PC-9 (cell line): ENCODE measurements at regions not wholly inside any gene's neighbourhood (a gene's known extent, or its start where the extent isn't known, plus 50 kb on each side); places are given as distances from the start of the nearest gene placed in this dataset.

Experiments used
- BruUV-seq: library from RNA; stranded (reverse); fragments of 400-500 nt; replicated peaks from 2 replicates; lab custom pipeline; 2021; lab: Mats Ljungman, UMichigan
- CTCF ChIA-PET: fragments of 300-600 bp; sonication (Branson Sonifier 250); formaldehyde crosslinking; loops from one replicate; lab custom pipeline; 2022; ENCODE audit warnings: antibody characterized with exemption; lab: Charles Lee
- POLR2A ChIA-PET: fragments of 300-600 bp; sonication (Branson Sonifier 250); formaldehyde crosslinking; loops from one replicate; lab custom pipeline; 2022; ENCODE audit warnings: antibody characterized with exemption; ENCODE audit not compliant: unreplicated experiment; lab: Charles Lee
- DNase-seq, 2 experiments: peaks; one replicate each; pipeline versions ENCODE4 v3.0.0 to v3.0.0-alpha.2; 2015 to 2022; ENCODE audit warnings: mixed read lengths in 1 of 2
- H2AFZ ChIP-seq: fragments of 200-600 bp; sonication (generic); 2 replicates; pipeline ENCODE4 v1.8.1; 2017; ENCODE audit warnings: antibody characterized with exemption
- H3F3A ChIP-seq: fragments of 200-600 bp; sonication (generic); 2 replicates; pipeline ENCODE4 v1.8.1; 2017; ENCODE audit warnings: antibody characterized with exemption, mild to moderate bottlenecking, low read depth; ENCODE audit not compliant: insufficient read depth
- H3K27ac ChIP-seq: fragments of 200-600 bp; sonication (generic); 2 replicates; pipeline ENCODE4 v1.6.1; 2016; ENCODE audit warnings: mixed run types
- H3K27me3 ChIP-seq: fragments of 200-600 bp; sonication (generic); 2 replicates; pipeline ENCODE4 v1.6.1; 2016; ENCODE audit warnings: low read depth, mixed run types; ENCODE audit not compliant: insufficient read depth
- H3K36me3 ChIP-seq: fragments of 200-600 bp; sonication (generic); 2 replicates; pipeline ENCODE4 v1.6.1; 2016; ENCODE audit warnings: low read depth, mixed run types
- H3K4me1 ChIP-seq: fragments of 200-600 bp; sonication (generic); replicated peaks from 2 replicates; pipeline ENCODE4 v1.6.1; 2016; ENCODE audit warnings: mixed run types; ENCODE audit not compliant: insufficient read depth
- H3K4me2 ChIP-seq: fragments of 200-600 bp; sonication (generic); 2 replicates; pipeline ENCODE4 v1.6.1; 2017; ENCODE audit warnings: mixed run types
- H3K4me3 ChIP-seq: fragments of 200-600 bp; sonication (generic); 2 replicates; pipeline ENCODE4 v1.6.1; 2016; ENCODE audit warnings: mixed run types
- H3K79me2 ChIP-seq: fragments of 200-600 bp; sonication (generic); 2 replicates; pipeline ENCODE4 v1.6.1; 2017; ENCODE audit warnings: low read depth, mixed run types
- H3K9me2 ChIP-seq: fragments of 200-600 bp; sonication (generic); 2 replicates; pipeline ENCODE4 v1.8.1; 2017; ENCODE audit warnings: mild to moderate bottlenecking; ENCODE audit not compliant: insufficient read depth
- H3K9me3 ChIP-seq: fragments of 200-600 bp; sonication (generic); 2 replicates; pipeline ENCODE4 v1.8.1; 2016; ENCODE audit warnings: low read depth; ENCODE audit not compliant: insufficient read depth
- H4K20me1 ChIP-seq: fragments of 200-600 bp; sonication (generic); 2 replicates; pipeline ENCODE4 v1.8.1; 2017; ENCODE audit not compliant: insufficient read depth
- CTCF ChIP-seq: fragments of 200-600 bp; sonication (generic); conservative IDR thresholded peaks from 2 replicates; pipeline ENCODE4 v1.6.1; 2017; ENCODE audit warnings: mixed run types, antibody characterized with exemption, mild to moderate bottlenecking, moderate library complexity
- EZH2 ChIP-seq: fragments of 200-600 bp; sonication (generic); IDR thresholded peaks from 2 replicates; pipeline ENCODE4 v1.8.0; 2017; ENCODE audit warnings: antibody characterized with exemption, low read depth
- intact Hi-C: fragments of 100-400 bp; cut with micrococcal nuclease; formaldehyde crosslinking; loops from one replicate; pipeline ENCODE4 v1.10.0; 2022; ENCODE audit not compliant: unreplicated experiment

GRCh38 chr11:82631722-82632630 lies 101.7 kb downstream of the FAM181B start:
- H3K4me3 ChIP-seq = no peak overlapping the region
- H3K79me2 ChIP-seq = no peaks in the 10 kb centered on the region
- ChIA-PET POLR2A (no interaction called here), CTCF (no interaction called here)
- no peak for DNase-seq
- H3K9me3 ChIP-seq = no peaks in the 10 kb centered on the region
- BruUV-seq = no TSS peak
- intact Hi-C loops = no loop called here
- H3K27me3 ChIP-seq = no peaks in the 10 kb centered on the region
- H3F3A ChIP-seq = no peaks in the 10 kb centered on the region
- no peaks in the 10 kb centered on the region for H3K9me2 ChIP-seq
- no peak overlapping the region for H2AFZ ChIP-seq
- no peak overlapping the region for H3K27ac ChIP-seq
- H4K20me1 ChIP-seq = no peaks in the 10 kb centered on the region
- no peaks in the 10 kb centered on the region for H3K36me3 ChIP-seq
- TF ChIP-seq CTCF = no peak
- TF ChIP-seq EZH2 = no peak
- no peak overlapping the region for H3K4me2 ChIP-seq
- no peaks in the 10 kb centered on the region for H3K4me1 ChIP-seq

GRCh38 chr11:82610671-82611070 lies 123.0 kb downstream of the FAM181B start:
- intact Hi-C loops = no loop called here
- no peaks in the 10 kb centered on the region for H3K79me2 ChIP-seq
- H3K36me3 ChIP-seq = no peaks in the 10 kb centered on the region
- H4K20me1 ChIP-seq = no peaks in the 10 kb centered on the region
- no peak for DNase-seq
- POLR2A ChIA-PET = no interaction called here
- H3K27ac ChIP-seq = no peak overlapping the region
- no peaks in the 10 kb centered on the region for H3K9me2 ChIP-seq
- no peak overlapping the region for H3K4me2 ChIP-seq
- no peaks in the 10 kb centered on the region for H3K9me3 ChIP-seq
- TF ChIP-seq EZH2 (no peak), CTCF (no peak)
- CTCF ChIA-PET = no interaction called here
- no peak overlapping the region for H2AFZ ChIP-seq
- no peaks in the 10 kb centered on the region for H3F3A ChIP-seq
- H3K4me1 ChIP-seq = no peaks in the 10 kb centered on the region
- no peaks in the 10 kb centered on the region for H3K27me3 ChIP-seq
- BruUV-seq = no TSS peak
- no peak overlapping the region for H3K4me3 ChIP-seq

GRCh38 chr11:82606738-82607137 lies 126.9 kb downstream of the FAM181B start:
- H3K4me1 ChIP-seq = no peaks in the 10 kb centered on the region

More at GRCh38 chr11:82606738-82607137, 126.9 kb downstream of the FAM181B start:
- DNase-seq = no peak
- Histone ChIP-seq H3K27ac (no peak overlapping the region), H3K4me2 (no peak overlapping the region), H3K4me3 (no peak overlapping the region), H3K36me3 (no peaks in the 10 kb centered on the region), H3K9me2 (no peaks in the 10 kb centered on the region), H2AFZ (no peak overlapping the region), H3K9me3 (no peaks in the 10 kb centered on the region), H3F3A (no peaks in the 10 kb centered on the region), H3K27me3 (no peaks in the 10 kb centered on the region), H3K79me2 (no peaks in the 10 kb centered on the region), H4K20me1 (no peaks in the 10 kb centered on the region)
- no TSS peak for BruUV-seq
- TF ChIP-seq EZH2 = no peak
- TF ChIP-seq CTCF = no peak
- intact Hi-C loops = no loop called here
- CTCF ChIA-PET = no interaction called here
- POLR2A ChIA-PET = no interaction called here
